GM23248 (cell line): ENCODE measurements at regions not wholly inside any gene's neighbourhood (a gene's known extent, or its start where the extent isn't known, plus 50 kb on each side); places are given as distances from the start of the nearest gene placed in this dataset.

Source experiments
- EZH2 ChIP-seq: fragments of 200-600 bp; sonication (generic); IDR thresholded peaks from 2 replicates; pipeline ENCODE4 v1.6.1; 2018; ENCODE audit warnings: antibody characterized with exemption, mild to moderate bottlenecking; ENCODE audit not compliant: insufficient read depth, poor library complexity, severe bottlenecking
- EZH2phosphoT487 ChIP-seq: fragments of 200-600 bp; sonication (generic); IDR thresholded peaks from 2 replicates; pipeline ENCODE4 v1.6.1; 2018; ENCODE audit warnings: antibody characterized with exemption, moderate library complexity, mild to moderate bottlenecking, low read depth; ENCODE audit not compliant: insufficient read depth

DNA sequence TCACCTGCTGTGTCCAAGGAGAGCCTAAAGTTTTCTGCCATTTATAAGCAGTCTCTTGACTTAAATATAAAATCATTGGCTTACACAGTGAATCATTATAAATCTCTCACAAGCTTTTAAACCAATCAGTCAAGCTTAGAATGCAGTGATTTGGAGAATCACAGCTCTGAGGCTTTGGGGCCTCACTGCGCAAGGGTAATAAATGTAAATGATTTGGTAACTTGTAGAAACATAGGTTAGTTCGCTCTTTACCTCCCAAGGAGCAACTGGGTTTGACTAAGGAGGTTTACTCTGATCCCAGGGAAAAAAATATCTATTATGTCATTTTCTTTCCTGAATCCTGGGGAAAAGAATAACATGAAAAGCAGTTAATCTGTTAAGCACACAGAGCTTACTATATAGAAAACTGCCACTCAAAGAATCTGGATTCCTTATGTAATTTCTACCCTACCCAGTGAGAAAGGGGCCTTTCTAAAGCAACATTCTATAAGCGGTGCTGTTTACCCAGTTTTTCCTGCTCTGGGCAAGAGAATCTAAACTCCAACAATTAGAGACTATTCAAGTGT is 128.2 kb downstream of the MZT1 start:
- TF ChIP-seq EZH2phosphoT487 (no peak), EZH2 (no peak)
